CD14-positive monocyte (primary cell): ENCODE measurements at regions not wholly inside any gene's neighbourhood (a gene's known extent, or its start where the extent isn't known, plus 50 kb on each side); places are given as distances from the start of the nearest gene placed in this dataset.
"Not testable (repeated sequence)": the region's sequence is repeated elsewhere in the genome, so short reads cannot be mapped to it uniquely, and the experiment has no call there.

Experiments used
- DNase-seq, 3 donors: peaks; one replicate each; pipeline ENCODE4 v3.0.0-alpha.2; 2011 to 2022
- H2AFZ ChIP-seq: 2 replicates; pipeline ENCODE4 v1.6.0; 2012; ENCODE audit warnings: mild to moderate bottlenecking, low read depth, low read length, inconsistent platforms; ENCODE audit not compliant: insufficient read depth, poor library complexity, severe bottlenecking
- H3K27ac ChIP-seq, 2 donors: 1 replicate in 1 of 2; 2 replicates in 1 of 2; pipeline ENCODE4 v1.5.1; 2012 to 2013; ENCODE audit warnings: low read length in 2 of 2, control low read depth in 1 of 2, inconsistent platforms in 1 of 2, low read depth in 1 of 2, mild to moderate bottlenecking in 1 of 2
- H3K27me3 ChIP-seq, 2 donors: one replicate each; pipeline versions ENCODE4 v1.6.0 to v1.6.1; 2011 to 2013; ENCODE audit warnings: low read length in 2 of 2; ENCODE audit not compliant: control insufficient read depth in 2 of 2, insufficient read depth in 2 of 2
- H3K36me3 ChIP-seq, 2 donors: replicated peaks in 1 of 2; 1 replicate in 1 of 2; 2 replicates in 1 of 2; pipeline versions ENCODE4 v1.5.1 to v1.6.1; 2012 to 2013; ENCODE audit warnings: low read length in 2 of 2, control low read depth in 1 of 2, inconsistent platforms in 1 of 2, mild to moderate bottlenecking in 1 of 2; ENCODE audit not compliant: insufficient read depth in 2 of 2, control insufficient read depth in 1 of 2
- H3K4me1 ChIP-seq, 2 donors: 1 replicate in 1 of 2; 2 replicates in 1 of 2; pipeline versions ENCODE4 v1.5.1 to v1.6.1; 2012 to 2013; ENCODE audit warnings: low read length in 2 of 2, control low read depth in 1 of 2, inconsistent platforms in 1 of 2, mild to moderate bottlenecking in 1 of 2, moderate library complexity in 1 of 2; ENCODE audit not compliant: insufficient read depth in 2 of 2, control insufficient read depth in 1 of 2
- H3K4me2 ChIP-seq: replicated peaks from 2 replicates; pipeline ENCODE3; 2012; ENCODE audit warnings: low read length, moderate library complexity, mild to moderate bottlenecking; ENCODE audit not compliant: poor library complexity, severe bottlenecking; ENCODE audit errors: extremely low read depth
- H3K4me3 ChIP-seq, 3 experiments: fragments of 200-600 bp in 1 of 3; sonication (generic) in 1 of 3; replicated peaks in 1 of 3; 1 replicate in 2 of 3; 2 replicates in 1 of 3; pipeline ENCODE4 v1.5.1; 2011 to 2013; ENCODE audit warnings: low read length in 3 of 3, mild to moderate bottlenecking in 3 of 3, control low read depth in 2 of 3, low read depth in 2 of 3, inconsistent platforms in 1 of 3, moderate library complexity in 1 of 3
- H3K79me2 ChIP-seq: 2 replicates; pipeline ENCODE4 v1.6.0; 2012; ENCODE audit warnings: mild to moderate bottlenecking, control low read depth, inconsistent platforms, low read length, moderate library complexity; ENCODE audit not compliant: insufficient read depth
- H3K9ac ChIP-seq: 2 replicates; pipeline ENCODE4 v1.6.0; 2017; ENCODE audit warnings: low read length, mild to moderate bottlenecking; ENCODE audit not compliant: insufficient read depth, poor library complexity, severe bottlenecking
- H3K9me3 ChIP-seq, 2 donors: replicated peaks in 1 of 2; 1 replicate in 1 of 2; 2 replicates in 1 of 2; pipeline versions ENCODE4 v1.5.1 to v1.6.1; 2012 to 2013; ENCODE audit warnings: low read length in 2 of 2, control low read depth in 1 of 2; ENCODE audit not compliant: control insufficient read depth in 1 of 2, insufficient read depth in 1 of 2
- H4K20me1 ChIP-seq: 2 replicates; pipeline ENCODE4 v1.6.0; 2012; ENCODE audit warnings: mild to moderate bottlenecking, low read length, control low read depth, moderate library complexity; ENCODE audit not compliant: insufficient read depth
- H3K27ac Mint-ChIP-seq, 7 donors: one replicate each; pipeline ENCODE4 v1.8.0; 2020; ENCODE audit warnings: mild to moderate bottlenecking in 7 of 7, mixed read lengths in 7 of 7, moderate library complexity in 6 of 7, inconsistent platforms in 2 of 7
- H3K27me3 Mint-ChIP-seq, 3 donors: one replicate each; pipeline ENCODE4 v1.8.0; 2021 to 2022; ENCODE audit warnings: low read depth in 3 of 3, mild to moderate bottlenecking in 3 of 3, mixed read lengths in 3 of 3, moderate library complexity in 3 of 3, inconsistent platforms in 1 of 3
- H3K36me3 Mint-ChIP-seq, 2 donors: one replicate each; pipeline ENCODE4 v1.8.0; 2020; ENCODE audit warnings: mixed read lengths in 2 of 2, inconsistent platforms in 1 of 2, mild to moderate bottlenecking in 1 of 2
- H3K4me1 Mint-ChIP-seq: one replicate; pipeline ENCODE4 v1.8.0; 2020; ENCODE audit warnings: mild to moderate bottlenecking, mixed read lengths
- H3K4me3 Mint-ChIP-seq, 2 donors: one replicate each; pipeline ENCODE4 v1.8.0; 2020; ENCODE audit warnings: mild to moderate bottlenecking in 2 of 2, mixed read lengths in 2 of 2, moderate library complexity in 1 of 2
- H3K9me3 Mint-ChIP-seq, 7 donors: one replicate each; pipeline ENCODE4 v1.8.0; 2020 to 2022; ENCODE audit warnings: mixed read lengths in 7 of 7, mild to moderate bottlenecking in 6 of 7, moderate library complexity in 6 of 7, inconsistent platforms in 2 of 7
- CTCF ChIP-seq: fragments of 200-600 bp; IDR thresholded peaks from one replicate; pipeline ENCODE4 v1.8.0; 2022; ENCODE audit warnings: antibody characterized with exemption, mild to moderate bottlenecking
- WGBS: methylation state at CpG from one replicate; pipeline ENCODE4 v1.1.5; 2013; ENCODE audit warnings: missing lambda C conversion rate; ENCODE audit not compliant: insufficient coverage; 5-methylcytosine and 5-hydroxymethylcytosine counted together
- intact Hi-C, 2 donors: fragments of 100-400 bp; cut with micrococcal nuclease; formaldehyde crosslinking; loops; one replicate each; pipeline versions ENCODE4 v1.15.0 to v1.15.1; 2023

GRCh38 chr5:163316374-163316773 lies 121.0 kb upstream of the CCNG1 start:
- peaks cover 28 to 42% of the 10 kb centered on the region in 2 donors for H3K9me3 ChIP-seq
- H3K4me1 ChIP-seq, DNase-seq, H3K36me3 ChIP-seq, H3K27me3 ChIP-seq, H3K4me1 Mint-ChIP-seq, H2AFZ ChIP-seq, H3K4me3 ChIP-seq, H3K4me2 ChIP-seq, H3K4me3 Mint-ChIP-seq, H3K27ac ChIP-seq, H3K27ac Mint-ChIP-seq, H4K20me1 ChIP-seq, H3K9ac ChIP-seq, H3K27me3 Mint-ChIP-seq, H3K79me2 ChIP-seq, intact Hi-C loops: not testable (repeated sequence)
- Mint-ChIP-seq H3K36me3 (peaks cover 6 to 14% of the 10 kb centered on the region in 2 donors), H3K9me3 (peaks cover 26 to 54% (median 37%) of the 10 kb centered on the region in 7 donors)
- WGBS: 100% methylated on average over 2 of the region's 6 CpGs

- TF ChIP-seq CTCF: no peak
- no peak overlapping the region for H3K9ac ChIP-seq
- intact Hi-C loops: no loop called here
Measured at GRCh38 chr5:163318707-163319106, 118.7 kb upstream of the CCNG1 start.

More at GRCh38 chr5:163318707-163319106, 118.7 kb upstream of the CCNG1 start:
- Mint-ChIP-seq H3K36me3 (no peaks in the 10 kb centered on the region), H3K27ac (no peak overlapping the region), H3K4me1 (no peaks in the 10 kb centered on the region), H3K27me3 (peaks cover 0 to 4% (median 3%) of the 10 kb centered on the region in 3 donors), H3K4me3 (no peak overlapping the region), H3K9me3 (peaks cover 7 to 33% (median 18%) of the 10 kb centered on the region in 7 donors)
- Histone ChIP-seq H3K27ac (no peak overlapping the region), H3K4me1 (no peaks in the 10 kb centered on the region), H3K4me2 (no peak overlapping the region), H3K36me3 (no peaks in the 10 kb centered on the region), H2AFZ (no peak overlapping the region), H4K20me1 (no peaks in the 10 kb centered on the region), H3K79me2 (no peaks in the 10 kb centered on the region), H3K4me3 (no peak overlapping the region), H3K9me3 (peaks cover 9 to 20% of the 10 kb centered on the region in 2 donors), H3K27me3 (no peaks in the 10 kb centered on the region)
- WGBS: over 99% methylated on average over 12 of the region's 14 CpGs
- no peak for DNase-seq
